Ascending aorta (tissue), 2 donors: ENCODE measurements at regions not wholly inside any gene's neighbourhood (a gene's known extent, or its start where the extent isn't known, plus 50 kb on each side); places are given as distances from the start of the nearest gene placed in this dataset.

Experiments used
- DNase-seq, 2 donors: peaks; one replicate each; pipeline ENCODE4 v3.0.0-alpha.2; 2019; ENCODE audit warnings: low spot score in 2 of 2
- H3K27ac ChIP-seq, 2 donors: fragments of 200-600 bp; sonication (generic); one replicate each; pipeline ENCODE4 v1.5.1; 2016 to 2017; ENCODE audit warnings: mild to moderate bottlenecking in 1 of 2
- H3K27me3 ChIP-seq: fragments of 200-600 bp; sonication (generic); one replicate; pipeline ENCODE4 v1.5.1; 2017
- H3K36me3 ChIP-seq, 2 donors: fragments of 200-600 bp; sonication (generic); one replicate each; pipeline ENCODE4 v1.5.1; 2016
- H3K4me1 ChIP-seq, 2 donors: fragments of 200-600 bp; sonication (generic); one replicate each; pipeline ENCODE4 v1.5.1; 2016 to 2017; ENCODE audit warnings: mild to moderate bottlenecking in 1 of 2
- H3K4me3 ChIP-seq, 2 donors: fragments of 200-600 bp; sonication (generic); one replicate each; pipeline ENCODE4 v1.5.1; 2016 to 2017; ENCODE audit warnings: mild to moderate bottlenecking in 1 of 2
- H3K9me3 ChIP-seq, 2 donors: fragments of 200-600 bp; sonication (generic); one replicate each; pipeline ENCODE4 v1.5.1; 2016
- intact Hi-C: fragments of 100-400 bp; cut with DNase I; formaldehyde crosslinking; loops from one replicate; pipeline ENCODE4 v1.15.1; 2023
- TF ChIP-seq, protein P1 (sequence below), 3 experiments: fragments of 200-600 bp in 2 of 3; fragments of 450-650 bp in 1 of 3; sonication (generic) in 2 of 3; IDR thresholded peaks; one replicate each; pipeline ENCODE4 v1.5.1; 2016 to 2019; ENCODE audit warnings: antibody characterized with exemption in 3 of 3, mild to moderate bottlenecking in 1 of 3, moderate library complexity in 1 of 3

DNA sequence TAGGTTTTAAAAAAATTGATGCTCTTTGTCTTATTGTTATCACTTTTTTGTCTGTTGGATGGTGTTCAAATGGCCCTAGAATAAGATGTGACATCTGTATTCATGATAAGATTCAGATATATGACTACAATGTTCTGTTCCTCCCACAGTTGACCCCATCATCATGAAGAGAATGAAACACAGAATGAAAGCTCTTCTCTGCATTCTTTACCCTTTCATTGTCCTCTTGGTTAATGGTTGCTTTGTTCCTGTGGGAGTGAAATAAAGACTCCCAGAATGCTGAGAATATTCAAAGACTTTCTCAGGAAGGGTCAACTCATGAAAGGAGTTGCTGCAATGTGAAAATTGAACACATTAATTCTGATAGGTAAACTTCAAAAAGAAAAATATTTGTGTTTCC is 1015.8 kb downstream of the SORCS3 start:
- Histone ChIP-seq H3K4me3 (no peak overlapping the region), H3K9me3 (no peaks in the 10 kb centered on the region), H3K36me3 (no peaks in the 10 kb centered on the region), H3K27me3 (no peaks in the 10 kb centered on the region), H3K4me1 (no peaks in the 10 kb centered on the region), H3K27ac (no peak overlapping the region)
- DNase-seq, result no peak
- TF ChIP-seq, protein P1, sequence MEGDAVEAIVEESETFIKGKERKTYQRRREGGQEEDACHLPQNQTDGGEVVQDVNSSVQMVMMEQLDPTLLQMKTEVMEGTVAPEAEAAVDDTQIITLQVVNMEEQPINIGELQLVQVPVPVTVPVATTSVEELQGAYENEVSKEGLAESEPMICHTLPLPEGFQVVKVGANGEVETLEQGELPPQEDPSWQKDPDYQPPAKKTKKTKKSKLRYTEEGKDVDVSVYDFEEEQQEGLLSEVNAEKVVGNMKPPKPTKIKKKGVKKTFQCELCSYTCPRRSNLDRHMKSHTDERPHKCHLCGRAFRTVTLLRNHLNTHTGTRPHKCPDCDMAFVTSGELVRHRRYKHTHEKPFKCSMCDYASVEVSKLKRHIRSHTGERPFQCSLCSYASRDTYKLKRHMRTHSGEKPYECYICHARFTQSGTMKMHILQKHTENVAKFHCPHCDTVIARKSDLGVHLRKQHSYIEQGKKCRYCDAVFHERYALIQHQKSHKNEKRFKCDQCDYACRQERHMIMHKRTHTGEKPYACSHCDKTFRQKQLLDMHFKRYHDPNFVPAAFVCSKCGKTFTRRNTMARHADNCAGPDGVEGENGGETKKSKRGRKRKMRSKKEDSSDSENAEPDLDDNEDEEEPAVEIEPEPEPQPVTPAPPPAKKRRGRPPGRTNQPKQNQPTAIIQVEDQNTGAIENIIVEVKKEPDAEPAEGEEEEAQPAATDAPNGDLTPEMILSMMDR (IDR thresholded peaks at IDR 0.05), result no peak
- intact Hi-C loops, result no loop called here

DNA sequence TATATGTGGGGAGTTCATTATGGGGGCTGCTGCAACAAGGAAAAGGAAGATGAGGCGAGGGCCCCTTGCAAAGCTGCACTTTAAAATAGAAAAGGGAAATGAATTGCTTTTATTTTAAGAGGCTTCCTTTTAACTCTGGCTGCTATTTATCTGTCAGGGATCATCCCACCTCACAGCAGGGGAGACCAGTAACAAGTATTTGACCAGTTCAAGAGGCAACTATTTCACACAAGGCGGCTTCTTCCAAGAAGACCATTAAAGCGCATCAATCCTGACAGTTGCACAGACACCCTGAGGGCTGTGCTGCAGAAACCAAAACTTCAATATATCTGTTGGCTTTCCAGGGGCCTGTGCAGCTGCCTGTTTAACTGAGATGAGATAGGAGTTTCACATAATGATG is 1009.2 kb downstream of the SORCS3 start:
- intact Hi-C loops, result no loop called here

DNA sequence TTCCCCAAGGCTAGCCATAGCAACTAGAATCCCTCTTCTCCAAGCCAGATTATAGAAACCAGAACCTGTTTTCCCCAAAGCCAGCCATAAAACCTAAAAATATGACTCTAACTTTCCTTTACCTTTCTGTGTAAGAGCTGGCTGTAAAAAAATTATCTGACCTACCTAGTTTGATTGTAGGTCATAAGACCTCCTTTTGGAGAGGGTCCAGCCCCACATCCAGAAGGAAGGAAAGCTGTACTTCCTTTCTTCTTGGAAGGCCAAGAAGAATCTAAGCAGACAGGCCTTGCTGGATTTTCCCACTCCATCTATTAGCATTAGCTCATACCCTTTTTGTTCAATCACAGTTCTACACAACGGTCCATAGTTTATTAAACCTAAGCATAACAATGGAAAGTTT is 1006.3 kb downstream of the SORCS3 start:
- intact Hi-C loops, result no loop called here
- Histone ChIP-seq H3K4me3 (no peak overlapping the region), H3K4me1 (no peaks in the 10 kb centered on the region), H3K27ac (no peak overlapping the region), H3K27me3 (no peaks in the 10 kb centered on the region), H3K9me3 (no peaks in the 10 kb centered on the region), H3K36me3 (no peaks in the 10 kb centered on the region)
- no peak for DNase-seq
- TF ChIP-seq, protein P1 (IDR thresholded peaks at IDR 0.05), result no peak

More for the DNA sequence above, 1009.2 kb downstream of the SORCS3 start:
- no peaks in the 10 kb centered on the region for H3K27me3 ChIP-seq
- H3K36me3 ChIP-seq, result no peaks in the 10 kb centered on the region
- H3K27ac ChIP-seq, result no peak overlapping the region
- no peaks in the 10 kb centered on the region for H3K9me3 ChIP-seq
- TF ChIP-seq, protein P1 (IDR thresholded peaks at IDR 0.05), result no peak
- DNase-seq, result no peak
- no peak overlapping the region for H3K4me3 ChIP-seq
- H3K4me1 ChIP-seq, result no peaks in the 10 kb centered on the region

DNA sequence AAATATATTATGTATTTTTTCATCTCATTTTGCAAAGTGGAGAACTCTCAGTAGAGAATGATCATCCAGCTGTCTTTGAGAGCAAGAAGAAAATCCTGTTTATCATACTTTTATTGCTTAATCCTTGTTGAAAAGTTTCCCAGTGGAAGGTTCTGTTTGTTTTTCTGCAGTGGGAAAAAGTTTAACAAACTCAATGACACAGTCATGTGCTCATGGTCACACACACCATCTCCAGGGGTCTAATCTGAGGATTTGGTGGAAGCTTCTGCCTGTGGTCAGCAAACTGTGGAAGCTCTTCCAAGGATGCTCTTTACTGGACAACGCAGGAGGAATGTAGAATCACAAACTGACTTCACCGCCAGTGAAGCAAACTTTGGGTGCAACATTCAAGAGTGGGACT is 1003.9 kb downstream of the SORCS3 start:
- no peak overlapping the region for H3K4me3 ChIP-seq
- intact Hi-C loops, result no loop called here
- no peaks in the 10 kb centered on the region for H3K27me3 ChIP-seq
- no peak for DNase-seq
- H3K36me3 ChIP-seq, result no peaks in the 10 kb centered on the region
- no peak overlapping the region for H3K27ac ChIP-seq
- no peaks in the 10 kb centered on the region for H3K9me3 ChIP-seq
- TF ChIP-seq, protein P1 (IDR thresholded peaks at IDR 0.05), result no peak
- no peaks in the 10 kb centered on the region for H3K4me1 ChIP-seq

DNA sequence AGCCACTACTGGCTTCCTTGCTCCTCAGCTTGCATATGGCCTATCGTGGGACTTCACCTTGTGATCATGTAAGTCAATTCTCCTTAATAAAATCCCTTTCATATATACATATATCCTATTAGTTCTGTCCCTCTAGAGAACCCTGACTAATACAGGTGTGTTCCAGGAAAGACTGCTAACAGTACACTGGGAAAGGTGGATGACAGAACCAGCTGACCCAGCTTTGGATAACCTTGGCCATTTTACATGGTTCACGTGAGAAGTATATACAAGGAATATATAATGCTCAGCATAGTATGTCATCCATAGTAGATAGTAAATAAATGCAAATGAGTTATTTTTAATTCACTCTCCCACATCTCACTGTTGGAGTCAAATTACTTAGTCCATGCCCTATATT is 1003.5 kb downstream of the SORCS3 start:
- intact Hi-C loops, result no loop called here
- Histone ChIP-seq H3K27ac (no peak overlapping the region), H3K4me3 (no peak overlapping the region), H3K36me3 (no peaks in the 10 kb centered on the region), H3K9me3 (no peaks in the 10 kb centered on the region), H3K4me1 (no peaks in the 10 kb centered on the region), H3K27me3 (no peaks in the 10 kb centered on the region)
- DNase-seq, result no peak
- TF ChIP-seq, protein P1 (IDR thresholded peaks at IDR 0.05), result no peak

DNA sequence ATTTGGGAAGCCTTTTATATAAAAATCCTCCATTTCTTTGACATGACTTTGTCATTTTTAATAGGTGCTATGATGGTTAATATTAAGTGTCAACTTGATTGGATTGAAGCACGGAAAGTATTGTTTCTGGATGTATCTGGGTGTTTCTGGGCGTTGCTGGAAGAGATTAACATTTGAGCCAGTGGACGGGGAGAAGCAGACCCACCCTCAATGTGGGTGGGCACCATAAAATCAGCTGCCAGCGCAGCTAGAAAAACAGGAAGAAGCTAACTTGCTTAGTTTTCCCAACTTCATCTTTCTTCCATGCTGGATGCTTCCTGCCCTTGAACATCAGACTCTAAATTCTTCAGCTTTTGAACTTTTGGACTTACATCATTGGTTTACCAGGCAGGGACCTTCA is 1003.0 kb downstream of the SORCS3 start:
- Histone ChIP-seq H3K27me3 (no peaks in the 10 kb centered on the region), H3K36me3 (no peaks in the 10 kb centered on the region), H3K4me1 (no peaks in the 10 kb centered on the region), H3K27ac (no peak overlapping the region), H3K4me3 (no peak overlapping the region), H3K9me3 (no peaks in the 10 kb centered on the region)
- DNase-seq, result no peak
- TF ChIP-seq, protein P1 (IDR thresholded peaks at IDR 0.05), result no peak
- intact Hi-C loops, result no loop called here
